ENCODE measurements at regions not wholly inside any gene's neighbourhood (a gene's known extent, or its start where the extent isn't known, plus 50 kb on each side); places are given as distances from the start of the nearest gene placed in this dataset.

DNA sequence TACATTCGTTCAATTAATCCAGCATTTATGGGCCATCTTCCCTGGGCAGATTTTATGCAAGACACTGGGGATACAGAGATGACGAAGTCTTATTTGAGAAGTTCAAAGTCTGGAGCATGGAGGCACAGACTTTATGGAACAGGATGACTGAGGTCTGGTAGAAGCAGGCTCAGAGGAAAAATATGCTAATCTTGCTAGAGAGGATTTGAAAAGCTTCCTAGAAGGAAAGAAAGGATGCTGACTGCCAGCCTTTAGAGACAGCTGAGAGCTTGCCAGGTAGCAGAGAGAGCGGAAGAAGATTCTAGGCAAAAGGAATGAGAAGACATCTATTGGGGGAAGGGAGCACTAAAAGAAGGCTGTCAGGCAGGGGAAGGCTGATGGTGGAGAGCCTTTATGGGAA lies 75.5 kb upstream of the ATP5PO start (continued):
- TF ChIP-seq, protein P1, sequence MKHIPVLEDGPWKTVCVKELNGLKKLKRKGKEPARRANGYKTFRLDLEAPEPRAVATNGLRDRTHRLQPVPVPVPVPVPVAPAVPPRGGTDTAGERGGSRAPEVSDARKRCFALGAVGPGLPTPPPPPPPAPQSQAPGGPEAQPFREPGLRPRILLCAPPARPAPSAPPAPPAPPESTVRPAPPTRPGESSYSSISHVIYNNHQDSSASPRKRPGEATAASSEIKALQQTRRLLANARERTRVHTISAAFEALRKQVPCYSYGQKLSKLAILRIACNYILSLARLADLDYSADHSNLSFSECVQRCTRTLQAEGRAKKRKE (CRISPR knock-in tag; IDR thresholded peaks at IDR 0.05; ENCODE audit: low read depth) = no peak

DNA sequence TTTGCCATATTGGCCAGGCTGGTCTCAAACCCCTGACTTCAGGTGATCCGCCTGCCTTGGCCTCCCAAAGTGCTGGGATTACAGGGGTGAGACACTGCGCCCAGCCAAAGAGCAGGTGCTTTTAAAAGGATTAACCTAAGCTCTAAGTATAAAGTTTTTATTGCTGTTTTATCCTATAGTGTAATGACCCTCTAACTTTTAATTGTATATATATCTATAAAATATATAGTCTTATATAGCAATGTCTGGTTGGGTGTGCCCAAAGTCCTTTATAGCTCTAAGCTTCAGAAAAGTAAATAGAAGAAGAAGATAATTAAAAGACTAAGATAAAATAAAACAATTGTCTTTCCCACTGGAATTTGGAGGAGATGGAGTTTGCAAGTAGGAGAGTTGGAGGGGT lies 73.8 kb upstream of the ATP5PO start:
- TF ChIP-seq CHD4 (IDR thresholded peaks at IDR 0.05; ENCODE audit: borderline replicate concordance) (no peak), SMC3 (IDR thresholded peaks at IDR 0.05) (no peak), NR3C1 (IDR thresholded peaks at IDR 0.05) (no peak), EHF (CRISPR knock-in tag; IDR thresholded peaks at IDR 0.05) (no peak), MAFK (IDR thresholded peaks at IDR 0.05; ENCODE audit: partially characterized antibody) (no peak), ZNF302 (CRISPR knock-in tag; IDR thresholded peaks at IDR 0.05) (no peak), JUNB (IDR thresholded peaks at IDR 0.05) (no peak), RARB (CRISPR knock-in tag; IDR thresholded peaks at IDR 0.05) (no peak), POLR2AphosphoS2 (conservative IDR thresholded peaks at IDR 0.05; ENCODE audit: low read length) (no peak), ZFP36 (IDR thresholded peaks at IDR 0.05; ENCODE audit: borderline replicate concordance, partially characterized antibody) (no peak)
- TF ChIP-seq, protein P2, sequence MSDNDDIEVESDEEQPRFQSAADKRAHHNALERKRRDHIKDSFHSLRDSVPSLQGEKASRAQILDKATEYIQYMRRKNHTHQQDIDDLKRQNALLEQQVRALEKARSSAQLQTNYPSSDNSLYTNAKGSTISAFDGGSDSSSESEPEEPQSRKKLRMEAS (IDR thresholded peaks at IDR 0.05) = no peak
- no peak overlapping the region for H3K4me2 ChIP-seq
- WGBS (ENCODE audit: missing lambda C conversion rate) = 74% methylated on average over 2 of the region's 2 CpGs
- no peaks in the 10 kb centered on the region for H3K9me3 ChIP-seq
- POLR2A ChIA-PET = no interaction called here
- H3K4me1 ChIP-seq = no peaks in the 10 kb centered on the region
- H3K4me3 ChIP-seq = no peak overlapping the region
- CTCF ChIA-PET = interaction anchor here (0.6 to 1.0 kb wide), 3 partner anchors 23 to 74 kb away, joined by 3 read pairs; no protein-coding TSS in a partner anchor
- FAIRE-seq = no peak
- no peak for ATAC-seq
- H3K27ac ChIP-seq = no peak overlapping the region
- DNase-seq (ENCODE audit: low read depth in 1 of 2, low spot score in 1 of 2) = no peak

DNA sequence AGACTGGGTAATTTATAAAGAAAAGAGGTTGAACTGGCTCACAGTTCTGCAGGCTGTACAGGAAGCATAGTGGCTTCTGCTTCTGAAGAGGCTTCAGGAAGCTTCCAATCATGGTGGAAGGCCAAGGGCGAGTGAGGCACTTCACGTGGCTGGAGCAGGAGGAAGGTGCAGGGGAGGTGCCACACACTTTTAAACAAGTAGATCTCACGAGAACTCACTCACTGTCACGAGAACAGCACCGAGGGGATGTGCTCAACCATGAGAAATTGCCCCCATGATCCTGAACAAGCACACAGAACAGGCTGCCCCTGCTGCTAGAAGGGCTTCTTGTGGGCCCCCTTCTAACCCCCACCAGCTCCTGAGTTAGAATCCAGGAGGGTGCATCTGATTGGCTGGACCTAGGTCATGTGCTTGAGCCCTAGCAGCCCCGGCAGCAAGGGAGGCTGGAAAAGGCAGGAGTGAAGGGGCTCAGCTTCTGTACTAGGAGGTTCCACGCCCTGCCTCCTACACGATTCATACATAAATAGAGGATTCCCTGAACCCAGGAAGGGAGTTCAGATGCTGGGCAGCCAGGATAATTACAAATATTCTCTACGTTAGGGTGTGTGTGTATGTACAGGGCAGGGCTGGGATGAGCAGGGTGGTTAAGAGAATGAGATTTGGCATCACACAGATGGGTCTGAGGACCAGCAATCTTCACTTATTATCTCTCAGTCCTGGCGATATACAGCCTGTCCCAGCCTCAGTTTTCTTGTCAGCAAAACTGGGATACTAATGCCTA lies 72.8 kb upstream of the ATP5PO start:
- no peaks in the 10 kb centered on the region for H3K4me1 ChIP-seq
- TF ChIP-seq JUNB (IDR thresholded peaks at IDR 0.05) = no peak
- TF ChIP-seq, protein P1 (CRISPR knock-in tag; IDR thresholded peaks at IDR 0.05; ENCODE audit: low read depth) = no peak
- no peak for TF ChIP-seq ZNF302 (CRISPR knock-in tag; IDR thresholded peaks at IDR 0.05)
- no peak for TF ChIP-seq ESRRA (IDR thresholded peaks at IDR 0.05; ENCODE audit: borderline replicate concordance, low read length)
- no peak for FAIRE-seq

DNA sequence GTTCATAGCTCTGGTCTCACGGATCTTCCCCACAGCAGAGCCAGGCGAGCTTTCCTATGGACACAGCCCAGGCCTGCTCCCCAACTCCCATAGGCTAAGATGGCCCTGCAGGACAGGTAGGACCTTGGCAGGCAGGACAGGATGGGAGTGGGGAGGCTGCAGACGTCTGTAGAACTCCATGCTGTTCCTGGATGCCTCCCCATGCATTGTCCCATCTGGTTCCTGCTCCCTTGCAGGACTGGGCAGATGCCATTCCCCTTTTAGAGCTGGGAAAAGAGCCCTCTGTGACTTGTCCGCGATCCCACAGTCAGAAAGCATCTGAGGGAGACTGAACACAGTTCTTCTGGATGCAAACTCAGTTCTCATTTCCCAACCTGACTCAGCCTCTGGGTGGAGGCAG lies 71.9 kb upstream of the ATP5PO start:
- H3K4me3 ChIP-seq = no peak overlapping the region
- DNase-seq (ENCODE audit: low read depth in 1 of 2, low spot score in 1 of 2) (no peak), ATAC-seq (no peak), FAIRE-seq (no peak)
- 87% methylated on average over 2 of the region's 5 CpGs for WGBS (ENCODE audit: missing lambda C conversion rate)
- TF ChIP-seq POLR2A (IDR thresholded peaks at IDR 0.05; ENCODE audit: low read length) (no peak), TP53 (CRISPR knock-in tag; IDR thresholded peaks at IDR 0.05) (no peak), SREBF2 (IDR thresholded peaks at IDR 0.05) (no peak), NPAS2 (CRISPR knock-in tag; IDR thresholded peaks at IDR 0.05; ENCODE audit: borderline replicate concordance) (no peak), RNF2 (IDR thresholded peaks at IDR 0.05; ENCODE audit: borderline replicate concordance, low read depth) (no peak), ZNF302 (CRISPR knock-in tag; IDR thresholded peaks at IDR 0.05) (no peak), CHD2 (IDR thresholded peaks at IDR 0.05; ENCODE audit: low read length, partially characterized antibody) (no peak), MAZ (IDR thresholded peaks at IDR 0.05; ENCODE audit: borderline replicate concordance, low read depth, low read length) (no peak), NFE2L2 (conservative IDR thresholded peaks at IDR 0.05; ENCODE audit: low read length) (no peak), ESRRA (IDR thresholded peaks at IDR 0.05; ENCODE audit: borderline replicate concordance, low read length) (no peak), CHD4 (IDR thresholded peaks at IDR 0.05; ENCODE audit: borderline replicate concordance) (no peak)
- H3K4me2 ChIP-seq = no peak overlapping the region
- H3K27ac ChIP-seq = no peak overlapping the region
- H3K4me1 ChIP-seq = no peaks in the 10 kb centered on the region
- no peaks in the 10 kb centered on the region for H3K9me3 ChIP-seq
- POLR2A ChIA-PET = no interaction called here
- CTCF ChIA-PET = interaction anchor here (0.5 to 3.0 kb wide), 4 partner anchors 14 to 63 kb away, joined by 3 to 7 read pairs (median 4); no protein-coding TSS in a partner anchor

More for the DNA sequence above, 72.8 kb upstream of the ATP5PO start:
- Histone ChIP-seq H3K4me3 (no peak overlapping the region), H3K4me2 (no peak overlapping the region), H3K9me3 (no peaks in the 10 kb centered on the region), H3K27ac (no peak overlapping the region)
- WGBS (ENCODE audit: missing lambda C conversion rate) = 58% methylated on average over 9 of the region's 10 CpGs
- ATAC-seq = no peak; a peak in 1 of 6 replicates
- no peak for DNase-seq (ENCODE audit: low read depth in 1 of 2, low spot score in 1 of 2)
- POLR2A ChIA-PET = no interaction called here
- CTCF ChIA-PET = interaction anchor here (1.1 to 3.0 kb wide), 2 partner anchors 13 to 64 kb away, joined by 3 to 7 read pairs; no protein-coding TSS in a partner anchor
